ENCODE measurements at regions not wholly inside any gene's neighbourhood (a gene's known extent, or its start where the extent isn't known, plus 50 kb on each side); places are given as distances from the start of the nearest gene placed in this dataset.

GRCh38 chr18:78766651-78767533, 212.7 kb upstream of the SALL3 start:
- DNase-seq (ENCODE audit: insufficient read length, low spot score) (no peak), FAIRE-seq (no peak)

- no peak for FAIRE-seq
These were observed 212.0 kb upstream of the SALL3 start for GRCh38 chr18:78767648-78768071.

GRCh38 chr18:78768221-78768620, 211.4 kb upstream of the SALL3 start:
- FAIRE-seq (no peak), DNase-seq (ENCODE audit: insufficient read length, low spot score) (no peak)

More at GRCh38 chr18:78767648-78768071, 212.0 kb upstream of the SALL3 start:
- DNase-seq (ENCODE audit: insufficient read length, low spot score), result no peak

- FAIRE-seq (no peak), DNase-seq (ENCODE audit: insufficient read length, low spot score) (no peak)
These were observed 210.7 kb upstream of the SALL3 start for GRCh38 chr18:78768656-78769501.

- FAIRE-seq, result no peak
- DNase-seq (ENCODE audit: insufficient read length, low spot score), result no peak
These were observed 210.0 kb upstream of the SALL3 start for GRCh38 chr18:78769502-78770105.

- no peak for FAIRE-seq
These were observed 209.3 kb upstream of the SALL3 start for GRCh38 chr18:78770139-78770822.

GRCh38 chr18:78770823-78771139, 208.8 kb upstream of the SALL3 start:
- no peak for FAIRE-seq
- no peak for DNase-seq (ENCODE audit: insufficient read length, low spot score)

More at GRCh38 chr18:78770139-78770822, 209.3 kb upstream of the SALL3 start:
- DNase-seq (ENCODE audit: insufficient read length, low spot score), result no peak

GRCh38 chr18:78771496-78772359, 207.9 kb upstream of the SALL3 start:
- FAIRE-seq, result no peak
- DNase-seq (ENCODE audit: insufficient read length, low spot score), result no peak

- no peak for FAIRE-seq
- no peak for DNase-seq (ENCODE audit: insufficient read length, low spot score)
These were observed 207.0 kb upstream of the SALL3 start for GRCh38 chr18:78772360-78773302.

- FAIRE-seq, result no peak
These were observed 206.3 kb upstream of the SALL3 start for GRCh38 chr18:78773303-78773755.

GRCh38 chr18:78773819-78774218, 205.8 kb upstream of the SALL3 start:
- FAIRE-seq, result no peak
- DNase-seq (ENCODE audit: insufficient read length, low spot score), result no peak

More at GRCh38 chr18:78773303-78773755, 206.3 kb upstream of the SALL3 start:
- no peak for DNase-seq (ENCODE audit: insufficient read length, low spot score)

GRCh38 chr18:78774741-78775141, 204.9 kb upstream of the SALL3 start:
- no peak for FAIRE-seq
- DNase-seq (ENCODE audit: insufficient read length, low spot score), result no peak

GRCh38 chr18:78776151-78776550, 203.5 kb upstream of the SALL3 start:
- FAIRE-seq, result no peak

GRCh38 chr18:78776706-78777285, 202.8 kb upstream of the SALL3 start:
- DNase-seq (ENCODE audit: insufficient read length, low spot score) (no peak), FAIRE-seq (no peak)

More at GRCh38 chr18:78776151-78776550, 203.5 kb upstream of the SALL3 start:
- DNase-seq (ENCODE audit: insufficient read length, low spot score), result no peak

GRCh38 chr18:78777992-78778391, 201.6 kb upstream of the SALL3 start:
- no peak for DNase-seq (ENCODE audit: insufficient read length, low spot score)
- FAIRE-seq, result no peak

- FAIRE-seq (no peak), DNase-seq (ENCODE audit: insufficient read length, low spot score) (no peak)
These were observed 201.0 kb upstream of the SALL3 start for GRCh38 chr18:78778651-78779050.

GRCh38 chr18:78779996-78780718, 199.5 kb upstream of the SALL3 start:
- DNase-seq (ENCODE audit: insufficient read length, low spot score) (no peak), FAIRE-seq (no peak)

Measured in HTR-8/SVneo (cell line).